ENCODE measurements at regions not wholly inside any gene's neighbourhood (a gene's known extent, or its start where the extent isn't known, plus 50 kb on each side); places are given as distances from the start of the nearest gene placed in this dataset.

DNA sequence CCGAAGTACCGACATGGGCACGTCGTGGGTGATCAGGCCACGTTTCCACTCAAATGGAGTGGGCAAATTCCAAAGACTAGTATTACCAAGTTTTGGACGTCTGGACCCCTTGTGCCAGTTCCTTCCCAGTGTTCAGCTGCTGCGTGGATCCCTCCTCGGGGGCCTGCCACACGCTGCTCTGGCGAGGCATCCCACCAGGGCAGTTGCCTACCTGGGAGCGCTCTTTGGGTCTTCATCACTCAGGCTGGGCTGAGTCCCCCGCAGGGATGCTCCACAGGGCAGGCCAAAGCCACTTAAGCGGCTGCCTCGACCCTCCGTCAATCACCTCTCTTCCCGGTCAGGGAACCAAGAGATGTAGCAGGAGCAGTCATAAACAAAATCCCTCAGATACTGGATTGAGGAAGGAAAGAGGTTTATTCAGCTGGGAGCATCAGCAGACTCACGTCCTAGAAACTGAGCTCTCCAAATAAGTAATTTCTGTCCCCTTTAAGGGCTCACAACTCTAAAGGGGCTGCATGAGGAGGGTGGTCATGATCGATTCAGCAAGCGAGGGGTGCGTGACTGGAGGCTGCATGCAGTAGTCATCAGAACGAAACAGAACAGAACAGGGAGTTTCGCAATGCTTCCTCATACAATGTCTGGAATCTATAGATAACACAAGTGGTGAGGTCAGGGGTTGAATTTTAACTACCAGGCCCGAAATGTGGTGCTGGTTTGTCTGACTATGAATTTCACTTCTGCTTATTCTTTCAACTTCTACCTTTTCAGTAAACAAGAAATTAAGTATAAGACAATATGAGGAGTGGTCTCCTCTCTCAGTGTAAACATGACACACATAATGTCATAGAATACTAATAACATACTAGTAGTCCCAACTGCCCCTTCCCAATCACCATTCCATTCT is 998.6 kb upstream of the NCAM2 start:
- no peak overlapping the region for H3K4me3 ChIP-seq
- H3K9me3 ChIP-seq = peaks cover 0 to 5% of the 10 kb centered on the region in 2 donors
- TF ChIP-seq CTCF (IDR thresholded peaks at IDR 0.05) = no peak
- no peaks in the 10 kb centered on the region for H3K4me1 ChIP-seq
- H3K27ac ChIP-seq = no peak overlapping the region
- ATAC-seq (no peak), DNase-seq (peak in 1 of 4 donors; percentile 66)
- intact Hi-C loops (cut with DNase I) = no loop called here
- H3K36me3 ChIP-seq = no peaks in the 10 kb centered on the region
- no peaks in the 10 kb centered on the region for H3K27me3 ChIP-seq

DNA sequence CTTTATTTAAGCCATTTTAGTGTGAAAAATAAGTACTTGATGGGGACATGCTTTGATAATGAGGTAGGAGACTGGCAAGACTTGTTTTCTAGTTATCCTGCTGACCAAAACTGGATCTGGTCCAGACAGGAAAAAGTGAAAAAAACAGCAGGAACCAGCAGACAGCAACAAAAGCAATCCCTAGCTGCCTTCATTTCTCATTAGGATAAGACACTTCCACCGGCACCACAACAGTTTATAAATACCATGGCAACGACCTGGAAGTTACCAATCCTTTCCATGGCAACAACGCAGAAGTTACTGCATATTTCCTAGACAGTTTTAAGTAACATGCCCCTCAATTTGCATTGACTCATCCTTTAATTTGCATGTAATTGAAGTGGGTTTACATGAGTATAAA is 993.8 kb upstream of the NCAM2 start:
- H3K27ac ChIP-seq = no peak overlapping the region
- intact Hi-C loops (cut with DNase I) = no loop called here
- H3K4me3 ChIP-seq = no peak overlapping the region
- H3K4me1 ChIP-seq = no peaks in the 10 kb centered on the region
- DNase-seq (peak in 2 of 4 donors; percentile 5 to 28), ATAC-seq (no peak)
- H3K36me3 ChIP-seq = no peaks in the 10 kb centered on the region
- TF ChIP-seq CTCF (IDR thresholded peaks at IDR 0.05) = no peak
- peaks cover 0 to 1% of the 10 kb centered on the region in 2 donors for H3K9me3 ChIP-seq
- H3K27me3 ChIP-seq = no peaks in the 10 kb centered on the region

GRCh38 chr21:20010691-20011200 is 987.5 kb upstream of the NCAM2 start:
- ATAC-seq = peak; percentile 73
- no peaks in the 10 kb centered on the region for H3K36me3 ChIP-seq
- DNase-seq = no peak
- TF ChIP-seq CTCF (IDR thresholded peaks at IDR 0.05) = no peak
- intact Hi-C loops (cut with DNase I) = no loop called here
- no peak overlapping the region for H3K4me3 ChIP-seq
- no peaks in the 10 kb centered on the region for H3K4me1 ChIP-seq
- H3K27me3 ChIP-seq = no peaks in the 10 kb centered on the region
- H3K27ac ChIP-seq = no peak overlapping the region
- H3K9me3 ChIP-seq = no peaks in the 10 kb centered on the region

GRCh38 chr21:20013851-20014250 is 984.4 kb upstream of the NCAM2 start:
- Histone ChIP-seq H3K9me3 (no peaks in the 10 kb centered on the region), H3K4me1 (no peaks in the 10 kb centered on the region), H3K4me3 (no peak overlapping the region), H3K27me3 (no peaks in the 10 kb centered on the region), H3K27ac (no peak overlapping the region), H3K36me3 (no peaks in the 10 kb centered on the region)
- no peak for ATAC-seq
- TF ChIP-seq CTCF (IDR thresholded peaks at IDR 0.05) = no peak
- intact Hi-C loops (cut with DNase I) = no loop called here
- DNase-seq = no peak

DNA sequence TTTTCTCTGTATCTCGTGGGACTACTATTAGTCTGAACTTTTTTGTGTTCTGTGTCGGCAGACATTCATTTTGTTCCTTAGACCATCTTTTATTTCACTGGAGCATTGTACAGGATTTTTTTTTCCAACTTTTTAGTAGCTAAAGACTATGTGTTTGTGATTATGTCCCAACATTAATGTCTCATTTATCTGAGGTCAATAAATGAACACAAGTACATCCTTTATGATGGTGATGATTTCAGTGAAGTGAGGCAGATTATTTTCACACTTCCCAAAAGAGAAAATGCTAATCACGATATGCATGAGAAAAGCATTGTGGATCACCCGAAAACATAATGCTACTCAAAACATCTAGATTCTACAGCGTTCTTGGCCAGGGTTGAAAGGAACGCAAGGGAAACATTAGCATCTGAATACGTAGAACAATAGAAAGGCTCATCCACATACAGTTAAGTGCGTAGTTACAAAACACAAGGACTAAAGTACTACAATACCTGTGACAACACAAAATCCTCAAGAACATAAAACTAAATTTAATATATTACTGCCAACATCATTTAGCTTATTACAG is 981.7 kb upstream of the NCAM2 start:
- ATAC-seq (no peak), DNase-seq (no peak)
- Histone ChIP-seq H3K4me3 (no peak overlapping the region), H3K27me3 (no peaks in the 10 kb centered on the region), H3K36me3 (no peaks in the 10 kb centered on the region), H3K27ac (no peak overlapping the region), H3K4me1 (no peaks in the 10 kb centered on the region), H3K9me3 (no peaks in the 10 kb centered on the region)
- intact Hi-C loops (cut with DNase I) = no loop called here
- no peak for TF ChIP-seq CTCF (IDR thresholded peaks at IDR 0.05)

Data from left lung (tissue), 4 donors.